GM23338 (cell line): ENCODE measurements at regions not wholly inside any gene's neighbourhood (a gene's known extent, or its start where the extent isn't known, plus 50 kb on each side); places are given as distances from the start of the nearest gene placed in this dataset.
A peak's percentile ranks its signal among the peaks of the same experiment; 100 is the strongest.

Experiments used
- CREB1 ChIP-seq: fragments of 250-450 bp; sonication (Bioruptor Pico); IDR thresholded peaks from 2 replicates; pipeline ENCODE4 v1.5.0; 2020; ENCODE audit warnings: low read depth, mild to moderate bottlenecking, moderate library complexity
- CTCF ChIP-seq, 2 experiments: fragments of 200-600 bp in 1 of 2; sonication (generic) in 1 of 2; conservative IDR thresholded peaks; 2 replicates each; pipeline versions ENCODE4 v1.5.1 to v1.6.1; 2016 to 2017; ENCODE audit warnings: antibody characterized with exemption in 2 of 2, low read depth in 2 of 2, mild to moderate bottlenecking in 2 of 2, moderate library complexity in 1 of 2
- ETS1 ChIP-seq: IDR thresholded peaks from 2 replicates; pipeline ENCODE4 v1.6.1; 2016; ENCODE audit warnings: antibody characterized with exemption
- EZH2 ChIP-seq: fragments of 200-600 bp; sonication (generic); IDR thresholded peaks from one replicate; pipeline ENCODE4 v1.8.0; 2017; ENCODE audit warnings: antibody characterized with exemption, mild to moderate bottlenecking, low read depth; ENCODE audit not compliant: unreplicated experiment
- EZH2phosphoT487 ChIP-seq: fragments of 200-600 bp; sonication (generic); IDR thresholded peaks from one replicate; pipeline ENCODE4 v1.8.1; 2018; ENCODE audit warnings: antibody characterized with exemption; ENCODE audit not compliant: unreplicated experiment
- JUNB ChIP-seq: IDR thresholded peaks from one replicate; pipeline ENCODE4 v1.6.1; 2016; ENCODE audit warnings: antibody characterized with exemption; ENCODE audit not compliant: unreplicated experiment
- NANOG ChIP-seq: IDR thresholded peaks from 2 replicates; pipeline ENCODE4 v1.6.1; 2016; ENCODE audit warnings: antibody characterized with exemption, borderline replicate concordance
- POLR2AphosphoS5 ChIP-seq: IDR thresholded peaks from 2 replicates; pipeline ENCODE4 v1.6.1; 2016; ENCODE audit warnings: antibody characterized with exemption, low read depth
- REST ChIP-seq: IDR thresholded peaks from one replicate; pipeline ENCODE4 v1.6.1; 2018; ENCODE audit warnings: antibody characterized with exemption; ENCODE audit not compliant: unreplicated experiment
- STAT1 ChIP-seq: IDR thresholded peaks from one replicate; pipeline ENCODE4 v1.6.1; 2016; ENCODE audit warnings: antibody characterized with exemption; ENCODE audit not compliant: unreplicated experiment
- ZNF114 ChIP-seq: fragments of 250-450 bp; sonication (Bioruptor Pico); IDR thresholded peaks from 2 replicates; pipeline ENCODE4 v1.5.0; 2020; ENCODE audit warnings: mild to moderate bottlenecking, moderate library complexity
- ZNF331 ChIP-seq: fragments of 250-450 bp; sonication (Bioruptor Pico); IDR thresholded peaks from 2 replicates; pipeline ENCODE4 v1.5.0; 2020; ENCODE audit warnings: low read depth, mild to moderate bottlenecking, moderate library complexity
- ZNF462 ChIP-seq: fragments of 250-450 bp; sonication (Bioruptor Pico); IDR thresholded peaks from 2 replicates; pipeline ENCODE4 v1.5.0; 2020; ENCODE audit warnings: mild to moderate bottlenecking, moderate library complexity

GRCh38 chr6:79810185-79810705, 137.1 kb downstream of the ELOVL4 start:
- TF ChIP-seq CTCF (conservative IDR thresholded peaks at IDR 0.05; ENCODE audit: low read depth in 2 of 2) (0 out of 4 replicates have a peak, but pooled peaks of 1 of the 2 experiments have one; percentile 2), JUNB (no peak), REST (no peak), EZH2 (no peak), POLR2AphosphoS5 (no peak), ZNF462 (no peak), EZH2phosphoT487 (no peak), ETS1 (no peak), CREB1 (CRISPR knock-in tag) (no peak), NANOG (no peak), ZNF331 (CRISPR knock-in tag) (no peak), ZNF114 (CRISPR knock-in tag) (no peak), STAT1 (no peak)
